DOHH2 (cell line): ENCODE measurements at regions not wholly inside any gene's neighbourhood (a gene's known extent, or its start where the extent isn't known, plus 50 kb on each side); places are given as distances from the start of the nearest gene placed in this dataset.

Source experiments
- EZH2phosphoT487 ChIP-seq: fragments of 200-600 bp; sonication (generic); IDR thresholded peaks from 2 replicates; pipeline ENCODE4 v1.6.1; 2017; ENCODE audit warnings: borderline replicate concordance, mild to moderate bottlenecking, antibody characterized with exemption, low read length, moderate library complexity, mixed read lengths
- TF ChIP-seq, protein P1 (sequence below): fragments of 200-600 bp; sonication (generic); IDR thresholded peaks from one replicate; pipeline ENCODE4 v1.5.1; 2014; ENCODE audit warnings: antibody characterized with exemption, mild to moderate bottlenecking, low read depth, low read length; ENCODE audit not compliant: poor library complexity, severe bottlenecking

DNA sequence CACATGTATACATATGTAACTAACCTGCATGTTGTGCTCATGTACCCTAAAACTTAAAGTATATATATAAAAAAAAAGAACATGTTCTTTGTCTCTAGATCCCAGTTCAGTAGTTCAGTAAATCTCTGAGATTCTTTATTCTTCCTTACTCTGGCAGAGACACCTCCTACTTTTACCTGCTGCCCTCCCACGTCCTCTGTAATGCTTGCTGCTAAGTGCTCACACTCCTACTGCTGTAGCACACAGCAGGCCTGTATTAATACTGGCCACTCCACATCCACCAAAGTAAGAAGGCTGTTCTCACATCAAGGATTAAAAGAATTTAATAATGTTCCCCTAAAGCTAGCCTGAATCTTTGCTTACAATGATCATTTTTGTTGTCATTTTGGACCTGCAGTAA lies 648.4 kb upstream of the EYS start:
- TF ChIP-seq, protein P1, sequence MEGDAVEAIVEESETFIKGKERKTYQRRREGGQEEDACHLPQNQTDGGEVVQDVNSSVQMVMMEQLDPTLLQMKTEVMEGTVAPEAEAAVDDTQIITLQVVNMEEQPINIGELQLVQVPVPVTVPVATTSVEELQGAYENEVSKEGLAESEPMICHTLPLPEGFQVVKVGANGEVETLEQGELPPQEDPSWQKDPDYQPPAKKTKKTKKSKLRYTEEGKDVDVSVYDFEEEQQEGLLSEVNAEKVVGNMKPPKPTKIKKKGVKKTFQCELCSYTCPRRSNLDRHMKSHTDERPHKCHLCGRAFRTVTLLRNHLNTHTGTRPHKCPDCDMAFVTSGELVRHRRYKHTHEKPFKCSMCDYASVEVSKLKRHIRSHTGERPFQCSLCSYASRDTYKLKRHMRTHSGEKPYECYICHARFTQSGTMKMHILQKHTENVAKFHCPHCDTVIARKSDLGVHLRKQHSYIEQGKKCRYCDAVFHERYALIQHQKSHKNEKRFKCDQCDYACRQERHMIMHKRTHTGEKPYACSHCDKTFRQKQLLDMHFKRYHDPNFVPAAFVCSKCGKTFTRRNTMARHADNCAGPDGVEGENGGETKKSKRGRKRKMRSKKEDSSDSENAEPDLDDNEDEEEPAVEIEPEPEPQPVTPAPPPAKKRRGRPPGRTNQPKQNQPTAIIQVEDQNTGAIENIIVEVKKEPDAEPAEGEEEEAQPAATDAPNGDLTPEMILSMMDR, result no peak
- no peak for TF ChIP-seq EZH2phosphoT487
